ENCODE measurements at regions not wholly inside any gene's neighbourhood (a gene's known extent, or its start where the extent isn't known, plus 50 kb on each side); places are given as distances from the start of the nearest gene placed in this dataset.

GRCh38 chr5:89130851-89131250 lies 247.9 kb upstream of the MEF2C start:
- TF ChIP-seq, protein P1, sequence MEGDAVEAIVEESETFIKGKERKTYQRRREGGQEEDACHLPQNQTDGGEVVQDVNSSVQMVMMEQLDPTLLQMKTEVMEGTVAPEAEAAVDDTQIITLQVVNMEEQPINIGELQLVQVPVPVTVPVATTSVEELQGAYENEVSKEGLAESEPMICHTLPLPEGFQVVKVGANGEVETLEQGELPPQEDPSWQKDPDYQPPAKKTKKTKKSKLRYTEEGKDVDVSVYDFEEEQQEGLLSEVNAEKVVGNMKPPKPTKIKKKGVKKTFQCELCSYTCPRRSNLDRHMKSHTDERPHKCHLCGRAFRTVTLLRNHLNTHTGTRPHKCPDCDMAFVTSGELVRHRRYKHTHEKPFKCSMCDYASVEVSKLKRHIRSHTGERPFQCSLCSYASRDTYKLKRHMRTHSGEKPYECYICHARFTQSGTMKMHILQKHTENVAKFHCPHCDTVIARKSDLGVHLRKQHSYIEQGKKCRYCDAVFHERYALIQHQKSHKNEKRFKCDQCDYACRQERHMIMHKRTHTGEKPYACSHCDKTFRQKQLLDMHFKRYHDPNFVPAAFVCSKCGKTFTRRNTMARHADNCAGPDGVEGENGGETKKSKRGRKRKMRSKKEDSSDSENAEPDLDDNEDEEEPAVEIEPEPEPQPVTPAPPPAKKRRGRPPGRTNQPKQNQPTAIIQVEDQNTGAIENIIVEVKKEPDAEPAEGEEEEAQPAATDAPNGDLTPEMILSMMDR (IDR thresholded peaks at IDR 0.05), result no peak
- TF ChIP-seq EP300 (IDR thresholded peaks at IDR 0.05), result no peak
